K562 (cell line): ENCODE measurements at regions not wholly inside any gene's neighbourhood (a gene's known extent, or its start where the extent isn't known, plus 50 kb on each side); places are given as distances from the start of the nearest gene placed in this dataset.

Source experiments
- ATAC-seq: fragments of 200-7000 bp; cut with Tn5 transposase; 3 replicates; pipeline ENCODE4 v1.9.1; 2020; ENCODE audit warnings: moderate library complexity
- BruUV-seq: library from RNA; stranded (reverse); fragments of 400-500 nt; replicated peaks from 2 replicates; lab custom pipeline; 2021; lab: Mats Ljungman, UMichigan
- CTCF ChIA-PET: fragments of 300-600 bp; formaldehyde crosslinking; extraction: SDS; loops from one replicate; lab custom pipeline; 2021; ENCODE audit warnings: low intra/inter-chr PET ratio; lab: Yijun Ruan, JAX
- POLR2A ChIA-PET: fragments of 300-600, 350-650 bp; sonication (Branson Sonifier 250); formaldehyde crosslinking; extraction: SDS; loops from one replicate; lab custom pipeline; 2021; ENCODE audit warnings: antibody characterized with exemption, inconsistent platforms; lab: Yijun Ruan, JAX
- DNase-seq, 4 experiments: peaks; one replicate each; pipeline versions ENCODE4 v3.0.0 to v3.0.0-alpha.2; 2011 to 2018; ENCODE audit warnings: low spot score in 3 of 4, mixed read lengths in 3 of 4; ENCODE audit errors: extremely low read depth in 1 of 4
- FAIRE-seq: peaks from 2 replicates; lab custom pipeline; 2011; peaks lifted over from hg19 to GRCh38; lab: Jason Lieb, UNC
- H2AFZ ChIP-seq: 2 replicates; pipeline ENCODE4 v1.6.0; 2011; ENCODE audit warnings: low read depth, low read length, control low read depth, inconsistent platforms
- H3K27ac ChIP-seq: fragments of 200-600 bp; 3 replicates; pipeline ENCODE4 v1.8.0; 2011; ENCODE audit warnings: low read depth, mild to moderate bottlenecking, control low read depth, inconsistent platforms, low read length, moderate library complexity, mixed read lengths; ENCODE audit errors: extremely low read depth
- H3K27me3 ChIP-seq, 2 experiments: fragments of 300-600 bp in 1 of 2; 2 replicates in 1 of 2; 3 replicates in 1 of 2; pipeline versions ENCODE4 v1.6.0 to v1.8.0; 2011; ENCODE audit warnings: inconsistent platforms in 2 of 2, low read length in 2 of 2, mild to moderate bottlenecking in 1 of 2, mixed read lengths in 1 of 2, moderate library complexity in 1 of 2; ENCODE audit not compliant: control insufficient read depth in 2 of 2, insufficient read depth in 2 of 2
- H3K36me3 ChIP-seq: fragments of 300-600 bp; 3 replicates; pipeline ENCODE4 v1.8.0; 2011; ENCODE audit warnings: mild to moderate bottlenecking, low read length, inconsistent platforms; ENCODE audit not compliant: control insufficient read depth, insufficient read depth
- H3K4me1 ChIP-seq, 2 experiments: fragments of 200-600 bp in 1 of 2; replicated peaks in 1 of 2; 2 replicates in 1 of 2; 3 replicates in 1 of 2; pipeline versions ENCODE4 v1.5.1 to v1.8.0; 2011; ENCODE audit warnings: inconsistent platforms in 2 of 2, low read length in 2 of 2, mild to moderate bottlenecking in 1 of 2, mixed read lengths in 1 of 2, moderate library complexity in 1 of 2; ENCODE audit not compliant: control insufficient read depth in 2 of 2, insufficient read depth in 2 of 2
- H3K4me2 ChIP-seq: 2 replicates; pipeline ENCODE4 v1.6.1; 2011; ENCODE audit warnings: low read length, control low read depth, inconsistent platforms, mixed read lengths; ENCODE audit not compliant: insufficient read depth
- H3K4me3 ChIP-seq: fragments of 200-600 bp; sonication (generic), shearing (Covaris generic); 2 replicates; pipeline ENCODE4 v1.5.1; 2016; ENCODE audit warnings: control low read depth, inconsistent platforms
- H3K79me2 ChIP-seq: fragments of 200-600 bp; 3 replicates; pipeline ENCODE4 v1.8.0; 2011; ENCODE audit warnings: low read length, inconsistent platforms; ENCODE audit not compliant: control insufficient read depth, insufficient read depth
- H3K9ac ChIP-seq, 2 experiments: 2 replicates each; pipeline versions ENCODE4 v1.6.0 to v1.6.1; 2011; ENCODE audit warnings: low read depth in 2 of 2, low read length in 2 of 2, control low read depth in 1 of 2, inconsistent platforms in 1 of 2, mild to moderate bottlenecking in 1 of 2, mixed read lengths in 1 of 2; ENCODE audit not compliant: insufficient read depth in 1 of 2
- H3K9me1 ChIP-seq: one replicate; pipeline ENCODE4 v1.6.0; 2011; ENCODE audit warnings: inconsistent platforms, mild to moderate bottlenecking, low read length, moderate library complexity; ENCODE audit not compliant: control insufficient read depth, insufficient read depth
- H3K9me3 ChIP-seq: replicated peaks from 2 replicates; pipeline ENCODE4 v1.5.1; 2011; ENCODE audit warnings: low read depth, low read length, inconsistent platforms; ENCODE audit not compliant: control insufficient read depth, insufficient read depth
- H4K20me1 ChIP-seq: replicated peaks from 2 replicates; pipeline ENCODE4 v1.6.1; 2011; ENCODE audit warnings: low read length, inconsistent platforms, mixed read lengths; ENCODE audit not compliant: control insufficient read depth, insufficient read depth
- AFF4 ChIP-seq: sonication (generic); formaldehyde crosslinking; IDR thresholded peaks from 2 replicates; pipeline ENCODE4 v1.8.0; 2023; ENCODE audit warnings: mild to moderate bottlenecking, missing genetic modification reagents
- BRF1 ChIP-seq: IDR thresholded peaks from 3 replicates; pipeline ENCODE4 v1.6.1; 2011; ENCODE audit warnings: borderline replicate concordance, mild to moderate bottlenecking; ENCODE audit not compliant: insufficient read length; ENCODE audit errors: extremely low read depth
- FOXA3 ChIP-seq, 2 experiments: fragments of 450-650 bp in 1 of 2; sonication (generic) in 1 of 2; formaldehyde crosslinking; IDR thresholded peaks in 1 of 2; conservative IDR thresholded peaks in 1 of 2; 2 replicates each; pipeline versions ENCODE4 v1.4.0 to v1.8.0; 2020 to 2022; ENCODE audit warnings: mild to moderate bottlenecking in 2 of 2, missing genetic modification reagents in 1 of 2
- HDAC1 ChIP-seq, 2 experiments: fragments of 450-650 bp; IDR thresholded peaks; 2 replicates each; pipeline ENCODE4 v1.6.1; 2016 to 2017; ENCODE audit warnings: inconsistent platforms in 1 of 2, mild to moderate bottlenecking in 1 of 2, moderate library complexity in 1 of 2
- NFATC3 ChIP-seq: fragments of 450-650 bp; IDR thresholded peaks from 2 replicates; pipeline ENCODE4 v1.6.1; 2017; ENCODE audit warnings: mild to moderate bottlenecking
- PHF8 ChIP-seq: fragments of 200-600 bp; sonication (generic); IDR thresholded peaks from 2 replicates; pipeline ENCODE4 v1.6.1; 2012; ENCODE audit warnings: mixed run types, mild to moderate bottlenecking, inconsistent platforms, low read length, moderate library complexity, borderline replicate concordance
- RB1 ChIP-seq: fragments of 450-650 bp; IDR thresholded peaks from 2 replicates; pipeline ENCODE4 v1.6.1; 2017; ENCODE audit warnings: low read depth, mild to moderate bottlenecking
- TOE1 ChIP-seq, 2 experiments: fragments of 450-650 bp in 1 of 2; sonication (generic) in 1 of 2; formaldehyde crosslinking in 1 of 2; IDR thresholded peaks; 2 replicates each; pipeline versions ENCODE4 v1.7.1 to v1.8.0; 2016 to 2022; ENCODE audit warnings: borderline replicate concordance in 2 of 2, mild to moderate bottlenecking in 2 of 2, antibody characterized with exemption in 1 of 2, inconsistent platforms in 1 of 2, low read depth in 1 of 2, missing genetic modification reagents in 1 of 2, moderate library complexity in 1 of 2
- ZNF143 ChIP-seq: sonication (generic); formaldehyde crosslinking; IDR thresholded peaks from 2 replicates; pipeline ENCODE4 v1.9.0; 2022; ENCODE audit warnings: mild to moderate bottlenecking, missing genetic modification reagents
- ZNF384 ChIP-seq: IDR thresholded peaks from 2 replicates; pipeline ENCODE4 v1.6.1; 2012; ENCODE audit warnings: low read depth, low read length, improper control_type of control experiment
- ZNF696 ChIP-seq: fragments of 250-450 bp; sonication (Bioruptor Pico); conservative IDR thresholded peaks from 2 replicates; pipeline ENCODE4 v1.4.0; 2020; ENCODE audit warnings: mild to moderate bottlenecking, moderate library complexity
- WGBS: fragments of 100-300 bp; shearing (Covaris generic); methylation state at CpG from one replicate; pipeline ENCODE4 v1.1.6; 2016; ENCODE audit warnings: low coverage, mixed read lengths; ENCODE audit not compliant: insufficient coverage; ENCODE audit errors: missing lambda C conversion rate; 5-methylcytosine and 5-hydroxymethylcytosine counted together
- in situ Hi-C: fragments of 300-500 bp; cut with MboI; formaldehyde crosslinking; loops from 4 replicates; pipeline ENCODE4 v1.15.0; 2018; ENCODE audit warnings: inconsistent platforms, mixed read lengths
- intact Hi-C: fragments of 100-400 bp; cut with micrococcal nuclease; formaldehyde crosslinking; loops from 2 replicates; pipeline ENCODE4 v1.14.2; 2022
- TF ChIP-seq, protein P1 (sequence below): fragments of 250-450 bp; sonication (Bioruptor Pico); IDR thresholded peaks from 2 replicates; pipeline ENCODE4 v1.4.0; 2020; ENCODE audit warnings: mild to moderate bottlenecking, moderate library complexity
- TF ChIP-seq, protein P2 (sequence below): fragments of 450-650 bp; IDR thresholded peaks from 2 replicates; pipeline ENCODE4 v1.6.1; 2017; ENCODE audit warnings: antibody characterized with exemption
- TF ChIP-seq, protein P3 (sequence below): fragments of 450-650 bp; IDR thresholded peaks from 2 replicates; pipeline ENCODE4 v1.6.1; 2016

- ATAC-seq (no peak), DNase-seq (no peak), FAIRE-seq (no peak)
- H3K4me2 ChIP-seq = no peak overlapping the region
- H3K4me3 ChIP-seq = no peak overlapping the region
- ChIA-PET POLR2A (no interaction called here), CTCF (no interaction called here)
- peaks cover 0 to 23% of the 10 kb centered on the region in 2 experiments; a peak in 3 of 5 replicates for H3K4me1 ChIP-seq
- peaks cover 14 to 37% of the 10 kb centered on the region in 2 experiments for H3K27me3 ChIP-seq
- no TSS peak for BruUV-seq
- in situ Hi-C loops (loop anchor here (25.0 kb wide), 1 partner anchor 712 kb away; no protein-coding TSS in a partner anchor), intact Hi-C loops (loop anchor here (10.0 kb wide), 1 partner anchor 264 kb away; no protein-coding TSS in a partner anchor)
- 0% methylated on average over 4 of the region's 4 CpGs for WGBS
- H3K79me2 ChIP-seq = no peaks in the 10 kb centered on the region
- H3K27ac ChIP-seq = no peak overlapping the region
- no peaks in the 10 kb centered on the region for H3K36me3 ChIP-seq
- H3K9me3 ChIP-seq = no peaks in the 10 kb centered on the region
- H2AFZ ChIP-seq = no peak overlapping the region
- H3K9me1 ChIP-seq = no peaks in the 10 kb centered on the region
- no peaks in the 10 kb centered on the region; the same call in 1 of the 2 replicates for H4K20me1 ChIP-seq
- H3K9ac ChIP-seq = no peak overlapping the region
- TF ChIP-seq, protein P1, sequence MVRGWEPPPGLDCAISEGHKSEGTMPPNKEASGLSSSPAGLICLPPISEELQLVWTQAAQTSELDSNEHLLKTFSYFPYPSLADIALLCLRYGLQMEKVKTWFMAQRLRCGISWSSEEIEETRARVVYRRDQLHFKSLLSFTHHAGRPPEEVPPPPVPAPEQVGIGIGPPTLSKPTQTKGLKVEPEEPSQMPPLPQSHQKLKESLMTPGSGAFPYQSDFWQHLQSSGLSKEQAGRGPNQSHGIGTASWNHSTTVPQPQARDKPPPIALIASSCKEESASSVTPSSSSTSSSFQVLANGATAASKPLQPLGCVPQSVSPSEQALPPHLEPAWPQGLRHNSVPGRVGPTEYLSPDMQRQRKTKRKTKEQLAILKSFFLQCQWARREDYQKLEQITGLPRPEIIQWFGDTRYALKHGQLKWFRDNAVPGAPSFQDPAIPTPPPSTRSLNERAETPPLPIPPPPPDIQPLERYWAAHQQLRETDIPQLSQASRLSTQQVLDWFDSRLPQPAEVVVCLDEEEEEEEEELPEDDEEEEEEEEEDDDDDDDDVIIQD (CRISPR knock-in tag) = no peak
- no peak for TF ChIP-seq FOXA3 (CRISPR knock-in tag; conservative IDR thresholded peaks at IDR 0.05 in 1 of 2, IDR thresholded peaks at IDR 0.05 in 1 of 2)
- no peak for TF ChIP-seq ZNF384
- TF ChIP-seq TOE1 (IDR thresholded peaks at IDR 0.05; ENCODE audit: borderline replicate concordance) = no peak
- no peak for TF ChIP-seq TOE1 (CRISPR knock-in tag; IDR thresholded peaks at IDR 0.05; ENCODE audit: borderline replicate concordance, low read depth)
- no peak for TF ChIP-seq BRF1
- TF ChIP-seq AFF4 = no peak
- TF ChIP-seq PHF8 = no peak
- TF ChIP-seq ZNF143 (CRISPR knock-in tag) = no peak
- TF ChIP-seq, protein P2, sequence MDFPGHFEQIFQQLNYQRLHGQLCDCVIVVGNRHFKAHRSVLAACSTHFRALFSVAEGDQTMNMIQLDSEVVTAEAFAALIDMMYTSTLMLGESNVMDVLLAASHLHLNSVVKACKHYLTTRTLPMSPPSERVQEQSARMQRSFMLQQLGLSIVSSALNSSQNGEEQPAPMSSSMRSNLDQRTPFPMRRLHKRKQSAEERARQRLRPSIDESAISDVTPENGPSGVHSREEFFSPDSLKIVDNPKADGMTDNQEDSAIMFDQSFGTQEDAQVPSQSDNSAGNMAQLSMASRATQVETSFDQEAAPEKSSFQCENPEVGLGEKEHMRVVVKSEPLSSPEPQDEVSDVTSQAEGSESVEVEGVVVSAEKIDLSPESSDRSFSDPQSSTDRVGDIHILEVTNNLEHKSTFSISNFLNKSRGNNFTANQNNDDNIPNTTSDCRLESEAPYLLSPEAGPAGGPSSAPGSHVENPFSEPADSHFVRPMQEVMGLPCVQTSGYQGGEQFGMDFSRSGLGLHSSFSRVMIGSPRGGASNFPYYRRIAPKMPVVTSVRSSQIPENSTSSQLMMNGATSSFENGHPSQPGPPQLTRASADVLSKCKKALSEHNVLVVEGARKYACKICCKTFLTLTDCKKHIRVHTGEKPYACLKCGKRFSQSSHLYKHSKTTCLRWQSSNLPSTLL = no peak
- TF ChIP-seq, protein P3, sequence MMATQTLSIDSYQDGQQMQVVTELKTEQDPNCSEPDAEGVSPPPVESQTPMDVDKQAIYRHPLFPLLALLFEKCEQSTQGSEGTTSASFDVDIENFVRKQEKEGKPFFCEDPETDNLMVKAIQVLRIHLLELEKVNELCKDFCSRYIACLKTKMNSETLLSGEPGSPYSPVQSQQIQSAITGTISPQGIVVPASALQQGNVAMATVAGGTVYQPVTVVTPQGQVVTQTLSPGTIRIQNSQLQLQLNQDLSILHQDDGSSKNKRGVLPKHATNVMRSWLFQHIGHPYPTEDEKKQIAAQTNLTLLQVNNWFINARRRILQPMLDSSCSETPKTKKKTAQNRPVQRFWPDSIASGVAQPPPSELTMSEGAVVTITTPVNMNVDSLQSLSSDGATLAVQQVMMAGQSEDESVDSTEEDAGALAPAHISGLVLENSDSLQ = no peak
- no peak for TF ChIP-seq HDAC1 (IDR thresholded peaks at IDR 0.05)
- no peak for TF ChIP-seq ZNF696
- no peak for TF ChIP-seq RB1
- no peak for TF ChIP-seq NFATC3
Observed at GRCh38 chr5:1648806-1649205, 125.0 kb upstream of the LPCAT1 start.
